ENCODE measurements at regions not wholly inside any gene's neighbourhood (a gene's known extent, or its start where the extent isn't known, plus 50 kb on each side); places are given as distances from the start of the nearest gene placed in this dataset.

- Histone ChIP-seq H3K4me3 (ENCODE audit: low read depth, low read length) (no peak overlapping the region), H3K36me3 (ENCODE audit: control insufficient read depth, insufficient read depth, low read length) (no peaks in the 10 kb centered on the region), H3K27me3 (ENCODE audit: control insufficient read depth, insufficient read depth, low read length) (no peaks in the 10 kb centered on the region)
- TF ChIP-seq CTCF (IDR thresholded peaks at IDR 0.05; ENCODE audit: insufficient read depth, low read depth, low read length): no peak
- ChIA-PET CTCF (no interaction called here), POLR2A (no interaction called here)
- DNase-seq (ENCODE audit: low read depth): no peak
Measured at GRCh38 chrX:44767308-44767707, 76.5 kb upstream of the DUSP21 start.

GRCh38 chrX:44765556-44765955, 78.3 kb upstream of the DUSP21 start:
- ChIA-PET POLR2A (no interaction called here), CTCF (no interaction called here)
- no peak for DNase-seq (ENCODE audit: low read depth)
- Histone ChIP-seq H3K36me3 (ENCODE audit: control insufficient read depth, insufficient read depth, low read length) (no peaks in the 10 kb centered on the region), H3K27me3 (ENCODE audit: control insufficient read depth, insufficient read depth, low read length) (no peaks in the 10 kb centered on the region), H3K4me3 (ENCODE audit: low read depth, low read length) (no peak overlapping the region)
- TF ChIP-seq CTCF (IDR thresholded peaks at IDR 0.05; ENCODE audit: insufficient read depth, low read depth, low read length): no peak

- DNase-seq (ENCODE audit: low read depth): no peak
- H3K4me3 ChIP-seq (ENCODE audit: low read depth, low read length): no peak overlapping the region
- ChIA-PET POLR2A (no interaction called here), CTCF (no interaction called here)
- no peaks in the 10 kb centered on the region for H3K27me3 ChIP-seq (ENCODE audit: control insufficient read depth, insufficient read depth, low read length)
- TF ChIP-seq CTCF (IDR thresholded peaks at IDR 0.05; ENCODE audit: insufficient read depth, low read depth, low read length): no peak
- no peaks in the 10 kb centered on the region for H3K36me3 ChIP-seq (ENCODE audit: control insufficient read depth, insufficient read depth, low read length)
Measured at GRCh38 chrX:44747969-44748368, 95.9 kb upstream of the DUSP21 start.

GRCh38 chrX:44747317-44747716, 96.5 kb upstream of the DUSP21 start:
- Histone ChIP-seq H3K4me3 (ENCODE audit: low read depth, low read length) (no peak overlapping the region), H3K27me3 (ENCODE audit: control insufficient read depth, insufficient read depth, low read length) (no peaks in the 10 kb centered on the region), H3K36me3 (ENCODE audit: control insufficient read depth, insufficient read depth, low read length) (no peaks in the 10 kb centered on the region)
- ChIA-PET POLR2A (no interaction called here), CTCF (no interaction called here)
- DNase-seq (ENCODE audit: low read depth): no peak
- no peak for TF ChIP-seq CTCF (IDR thresholded peaks at IDR 0.05; ENCODE audit: insufficient read depth, low read depth, low read length)

GRCh38 chrX:44744799-44745198, 99.0 kb upstream of the DUSP21 start:
- CTCF ChIA-PET: no interaction called here
- H3K4me3 ChIP-seq (ENCODE audit: low read depth, low read length): no peak overlapping the region
- TF ChIP-seq CTCF (IDR thresholded peaks at IDR 0.05; ENCODE audit: insufficient read depth, low read depth, low read length): no peak
- no peaks in the 10 kb centered on the region for H3K36me3 ChIP-seq (ENCODE audit: control insufficient read depth, insufficient read depth, low read length)
- H3K27me3 ChIP-seq (ENCODE audit: control insufficient read depth, insufficient read depth, low read length): no peaks in the 10 kb centered on the region
- POLR2A ChIA-PET: no interaction called here
- DNase-seq (ENCODE audit: low read depth): no peak
